ENCODE measurements at regions not wholly inside any gene's neighbourhood (a gene's known extent, or its start where the extent isn't known, plus 50 kb on each side); places are given as distances from the start of the nearest gene placed in this dataset.
A peak's percentile ranks its signal among the peaks of the same experiment; 100 is the strongest.
"Not testable (repeated sequence)": the region's sequence is repeated elsewhere in the genome, so short reads cannot be mapped to it uniquely, and the experiment has no call there.

DNA sequence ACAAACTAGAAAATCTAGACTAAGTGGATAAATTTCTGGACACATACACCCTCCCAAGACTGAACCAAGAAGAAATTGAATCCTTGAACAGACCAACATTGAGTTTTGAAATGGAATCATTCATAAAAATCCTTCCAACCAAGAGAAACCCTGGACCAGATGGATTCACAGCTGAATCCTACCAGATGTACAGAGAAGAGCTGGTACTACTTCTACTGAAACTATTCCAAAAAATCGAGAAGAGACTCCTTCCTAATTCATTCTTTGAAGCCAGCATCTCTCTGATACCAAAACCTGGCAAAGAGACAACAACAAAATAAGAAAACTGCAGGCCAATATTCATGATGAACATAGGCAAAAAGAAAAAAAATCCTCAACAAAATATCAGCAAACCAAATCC lies 227.4 kb downstream of the RPAP3 start:
- no peak for DNase-seq

DNA sequence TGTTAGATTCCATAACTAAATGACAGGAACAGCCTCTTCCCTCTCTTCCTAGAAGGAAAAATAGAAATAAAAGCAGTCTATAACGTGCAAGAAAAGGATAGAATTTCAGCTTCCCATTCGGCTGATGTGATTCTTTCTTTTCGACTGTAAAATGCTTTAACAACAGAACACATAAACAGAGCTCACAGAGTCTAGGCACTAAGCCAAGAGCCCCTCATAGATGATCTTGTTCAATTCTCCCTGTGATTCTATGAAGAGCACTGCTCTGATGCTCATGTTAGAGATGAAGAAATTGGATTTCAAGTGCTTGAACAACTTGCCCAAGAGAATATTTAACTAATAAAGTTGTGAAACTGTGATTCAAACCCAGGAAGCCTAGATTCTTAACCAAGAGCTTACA lies 232.7 kb downstream of the RPAP3 start:
- DNase-seq = no peak

- not testable (repeated sequence) for DNase-seq
Measured at GRCh38 chr12:47470349-47470748, 235.5 kb downstream of the RPAP3 start.

DNA sequence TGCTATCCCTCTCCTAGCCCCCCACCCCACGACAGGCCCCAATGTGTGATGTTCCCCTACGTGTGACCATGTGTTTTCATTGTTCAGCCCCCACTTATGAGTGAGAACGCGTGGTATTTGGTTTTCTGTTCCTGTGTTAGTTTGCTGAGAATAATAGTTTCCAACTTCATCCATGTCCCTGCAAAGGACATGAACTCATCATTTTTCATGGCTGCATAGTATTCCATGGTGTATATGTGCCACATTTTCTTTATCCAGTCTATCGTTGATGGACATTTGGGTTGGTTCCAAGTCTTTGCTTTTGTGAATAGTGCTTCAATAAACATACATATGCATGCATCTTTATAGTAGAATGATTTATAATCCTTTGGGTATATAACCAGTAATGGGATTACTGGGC lies 241.9 kb downstream of the RPAP3 start:
- DNase-seq = not testable (repeated sequence)

- DNase-seq = no peak
Measured at GRCh38 chr12:47458279-47458678, 247.6 kb downstream of the RPAP3 start.

DNA sequence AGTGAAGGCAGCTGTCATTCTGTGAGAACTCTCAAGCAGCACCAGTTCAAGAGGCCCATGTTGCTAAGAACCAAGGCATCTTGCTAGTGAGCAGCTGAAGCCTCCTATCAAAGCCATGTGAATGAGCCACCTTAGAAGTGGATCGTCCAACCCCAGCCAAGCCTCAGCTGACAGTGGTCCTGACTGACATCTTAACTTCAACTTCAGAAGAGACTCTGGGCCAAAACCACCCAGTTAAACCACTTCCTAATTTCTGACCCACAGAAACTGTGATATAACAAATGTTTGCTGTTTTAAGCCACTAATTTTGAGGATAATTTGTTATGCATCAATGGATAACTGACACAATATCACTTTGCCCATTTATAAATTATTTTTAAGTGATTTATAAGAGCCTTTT lies 256.0 kb downstream of the RPAP3 start:
- no peak for DNase-seq

- DNase-seq = no peak
Measured at GRCh38 chr12:47442310-47442709, 263.5 kb downstream of the RPAP3 start.

- DNase-seq = no peak
Measured at GRCh38 chr12:47441490-47441889, 264.3 kb downstream of the RPAP3 start.

DNA sequence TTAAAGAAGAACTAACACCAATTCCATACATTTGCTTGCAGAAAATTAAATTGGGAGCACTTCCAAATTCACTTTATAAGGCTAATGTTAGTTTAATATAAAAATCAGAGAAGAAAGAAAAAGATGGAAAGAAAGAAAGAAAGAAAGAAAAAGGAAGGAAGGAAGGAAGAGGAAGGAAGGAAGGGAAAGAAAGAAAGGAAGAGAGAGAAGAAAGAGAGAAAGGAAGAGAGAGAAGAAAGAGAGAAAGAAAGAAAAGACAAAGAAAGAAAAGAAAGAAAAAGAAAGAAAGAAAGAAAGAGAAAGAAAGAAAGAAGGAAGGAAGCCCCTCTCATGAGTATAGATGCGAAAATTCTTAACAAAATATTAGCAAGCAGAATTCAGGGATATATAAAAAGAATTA lies 267.7 kb downstream of the RPAP3 start:
- DNase-seq = no peak

DNA sequence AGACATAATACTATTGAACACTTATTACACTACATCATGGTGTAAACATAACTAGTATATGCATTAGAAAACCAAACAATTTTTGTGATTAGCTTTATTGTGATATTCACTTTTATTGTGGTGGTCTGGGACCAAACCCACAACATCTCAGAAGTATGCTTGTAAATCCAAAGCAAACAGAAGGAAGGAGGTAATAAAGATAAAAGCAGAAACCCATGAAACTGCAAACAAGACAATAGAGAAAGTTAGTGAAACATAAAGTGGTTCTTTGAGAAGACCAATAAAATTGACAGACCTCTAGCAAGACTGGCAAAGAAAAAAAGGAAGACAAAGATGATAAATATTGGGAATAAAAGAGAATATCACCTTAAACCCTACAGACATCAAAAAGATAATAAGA lies 268.3 kb downstream of the RPAP3 start:
- no peak for DNase-seq

GRCh38 chr12:47433876-47434275 lies 272.0 kb downstream of the RPAP3 start:
- no peak for DNase-seq

GRCh38 chr12:47426678-47427309 lies 279.0 kb downstream of the RPAP3 start:
- peak; percentile 61 to 71 for DNase-seq

- no peak for DNase-seq
Measured at GRCh38 chr12:47422611-47423010, 283.2 kb downstream of the RPAP3 start.

GRCh38 chr12:47419497-47419896 lies 286.3 kb downstream of the RPAP3 start:
- no peak for DNase-seq

DNA sequence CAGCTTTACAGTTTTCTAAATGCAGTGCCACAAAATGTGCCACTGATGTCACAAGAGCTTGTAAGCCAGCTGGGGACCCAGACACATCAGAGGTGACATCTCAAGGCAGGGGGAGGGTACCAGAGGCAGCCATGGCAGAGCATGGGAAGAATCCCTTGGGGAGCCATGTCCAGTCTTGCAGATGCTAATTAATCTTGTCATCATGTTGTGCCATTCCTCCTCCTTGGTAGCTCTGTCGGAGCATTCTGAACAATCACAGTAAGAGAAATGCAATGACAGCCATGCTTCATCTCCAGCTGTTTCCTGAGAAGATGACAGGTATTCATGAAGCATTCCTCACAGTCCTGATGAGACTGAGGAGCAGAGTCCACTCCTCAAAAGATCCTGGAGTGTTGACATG lies 287.9 kb downstream of the RPAP3 start:
- no peak for DNase-seq

GRCh38 chr12:47417121-47417520 lies 288.7 kb downstream of the RPAP3 start:
- no peak for DNase-seq

DNA sequence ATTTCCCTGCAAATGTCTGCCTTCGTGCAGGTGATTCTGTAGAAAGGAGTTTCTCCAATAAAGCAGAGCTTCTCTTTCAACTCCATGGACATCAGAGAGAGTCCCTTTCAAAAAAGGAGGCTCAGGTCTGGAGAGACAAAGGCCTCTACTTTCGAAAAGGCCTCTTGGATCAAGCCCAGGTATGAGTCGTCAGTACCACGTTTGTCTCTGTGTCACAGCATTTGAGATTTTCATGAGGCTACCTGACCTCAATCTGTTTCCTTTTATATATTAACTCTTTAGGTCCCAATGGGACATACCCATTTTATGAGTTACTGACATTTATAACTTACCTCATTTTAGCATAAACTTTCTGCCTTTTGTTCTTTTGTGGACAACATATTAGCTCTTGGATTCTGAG lies 290.8 kb downstream of the RPAP3 start:
- no peak for DNase-seq

DNA sequence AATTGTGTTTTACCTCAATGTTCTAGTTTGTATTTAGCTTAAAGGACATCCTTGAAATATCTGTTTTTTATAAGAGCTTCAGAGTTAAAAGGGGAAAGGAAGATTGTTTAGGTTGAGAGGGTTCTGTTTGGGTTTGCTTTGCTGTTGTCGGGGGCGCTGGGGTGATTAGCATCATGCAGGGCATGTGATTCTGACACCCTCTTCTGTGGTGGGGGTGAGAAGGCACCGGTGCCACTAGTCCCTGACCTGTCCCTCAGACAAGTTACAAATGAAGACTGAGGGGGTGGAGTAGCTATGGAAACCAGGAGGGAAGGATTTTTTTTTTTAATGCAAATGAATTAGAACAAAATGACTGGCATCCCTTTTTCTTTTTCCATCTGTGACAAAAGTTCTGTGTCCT lies 291.3 kb downstream of the RPAP3 start:
- DNase-seq = peak; percentile 23 to 37

DNA sequence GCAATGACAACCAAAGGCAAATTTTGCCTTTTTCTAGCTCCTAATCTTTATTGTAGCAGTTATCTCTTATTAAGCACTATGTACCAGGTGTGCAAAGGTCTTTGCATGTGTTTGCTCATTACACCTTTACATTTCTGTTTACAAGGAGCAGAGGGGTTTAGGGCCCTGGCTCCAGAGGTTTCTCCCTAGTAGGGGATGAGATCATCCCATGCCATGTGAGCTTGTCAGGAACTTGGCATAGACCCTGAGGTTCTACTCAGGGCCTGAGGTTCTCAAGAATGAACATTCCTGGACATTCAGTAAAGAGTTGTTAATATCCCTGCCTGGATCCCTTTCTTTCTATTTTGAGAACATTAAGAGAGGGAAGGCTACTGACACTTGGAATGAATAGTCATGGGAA lies 292.0 kb downstream of the RPAP3 start:
- no peak for DNase-seq

DNA sequence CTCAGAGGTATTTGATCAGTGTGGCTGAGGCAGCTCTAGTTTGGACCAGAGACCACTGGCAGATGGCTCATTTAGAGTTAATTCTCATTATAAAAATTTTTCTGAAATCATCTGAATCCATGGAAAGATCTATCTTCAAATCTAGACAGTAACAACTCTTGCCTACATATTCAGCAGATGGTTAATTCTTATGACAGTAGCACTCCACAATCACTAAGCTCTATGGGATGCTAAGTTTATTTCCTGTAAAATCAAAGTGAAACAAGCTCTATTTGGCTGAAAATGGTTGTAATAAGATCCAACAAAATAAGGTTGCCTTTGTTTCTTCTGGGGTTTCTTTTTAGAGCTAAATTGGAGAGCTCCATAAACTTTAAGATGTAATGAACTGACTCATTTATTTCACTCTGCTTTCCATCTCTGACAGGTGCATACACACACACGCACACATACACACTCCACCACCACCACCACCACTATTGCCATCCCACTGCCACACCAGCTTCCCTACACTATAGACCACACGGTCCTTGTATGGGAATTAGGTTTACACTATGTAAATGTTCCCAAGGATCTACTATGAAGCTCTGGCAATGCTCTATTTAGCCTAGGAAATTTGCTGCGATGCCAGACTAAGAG lies 293.1 kb downstream of the RPAP3 start:
- DNase-seq = no peak

DNA sequence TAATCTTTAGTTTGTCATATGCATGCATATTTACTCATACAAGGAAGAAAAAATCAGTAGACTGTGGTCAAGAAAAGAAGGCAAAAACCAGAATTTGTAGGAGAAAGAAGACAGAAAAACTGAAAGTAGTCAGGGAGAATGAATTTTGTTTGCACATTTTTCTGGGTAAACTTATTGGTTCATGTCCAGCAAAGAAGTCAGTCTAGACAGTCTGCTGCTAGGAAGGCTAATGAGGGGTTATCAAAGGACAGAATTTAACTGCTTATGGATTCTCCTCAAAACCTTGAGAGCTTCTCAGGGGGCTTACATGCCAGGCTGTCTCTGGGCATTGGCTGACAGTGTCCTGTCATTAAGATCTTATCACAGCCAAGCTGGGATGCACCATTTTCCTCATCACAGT lies 293.9 kb downstream of the RPAP3 start:
- DNase-seq = no peak

DNA sequence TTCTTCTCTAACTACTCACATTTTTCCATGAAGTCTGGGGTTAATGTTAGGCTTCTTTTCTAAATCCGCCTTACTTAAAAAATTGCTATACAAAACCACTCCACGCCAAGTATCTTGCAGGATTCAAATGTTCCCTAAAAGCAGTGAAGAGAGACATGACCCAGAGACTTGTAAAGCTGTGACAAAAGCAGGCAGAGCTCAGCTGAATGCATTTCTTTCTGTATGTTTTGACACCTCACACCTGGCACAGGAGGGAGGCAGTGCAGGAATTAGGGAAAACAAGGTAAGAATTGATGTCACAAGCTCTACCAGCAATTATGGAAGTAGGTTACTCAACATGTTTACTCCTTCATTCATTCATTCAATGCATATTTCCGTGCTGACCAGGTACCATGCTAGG lies 295.0 kb downstream of the RPAP3 start:
- DNase-seq = no peak

DNA sequence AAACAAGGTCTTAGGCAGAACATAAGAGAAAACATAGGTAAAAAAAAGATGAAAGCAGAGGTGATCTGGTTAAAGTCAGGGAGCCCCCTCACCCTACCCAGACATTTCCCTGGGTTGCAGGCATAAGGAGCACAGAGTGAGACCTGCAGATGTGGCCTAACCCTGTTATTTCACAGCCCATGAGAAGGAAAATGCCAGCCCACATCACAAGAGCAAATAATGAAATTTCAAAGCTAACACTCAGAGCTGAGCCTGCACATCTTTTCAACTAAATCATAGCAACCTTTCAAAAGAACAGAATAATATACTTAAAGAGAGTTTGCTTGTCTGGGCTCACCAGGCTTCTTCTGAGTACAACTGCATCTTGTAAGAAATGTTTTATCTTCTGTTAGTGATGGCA lies 295.4 kb downstream of the RPAP3 start:
- DNase-seq = no peak

GRCh38 chr12:47409310-47409987 lies 296.4 kb downstream of the RPAP3 start:
- DNase-seq = no peak
